GM18499 (cell line): ENCODE measurements at regions not wholly inside any gene's neighbourhood (a gene's known extent, or its start where the extent isn't known, plus 50 kb on each side); places are given as distances from the start of the nearest gene placed in this dataset.

Experiments
- ATAC-seq: cut with Tn5 transposase; IDR thresholded peaks from one replicate; pipeline ENCODE4 v1.9.1; 2021; ENCODE audit warnings: moderate number of reproducible peaks; ENCODE audit not compliant: insufficient read depth, unreplicated experiment

- ATAC-seq, result no peak
These were observed 181.5 kb downstream of the USP12 start for GRCh38 chr13:26989957-26990713.

GRCh38 chr13:26989261-26989956, 182.2 kb downstream of the USP12 start:
- ATAC-seq, result no peak

GRCh38 chr13:26988059-26988769, 183.4 kb downstream of the USP12 start:
- ATAC-seq, result no peak

GRCh38 chr13:26987486-26988013, 184.1 kb downstream of the USP12 start:
- ATAC-seq, result no peak

GRCh38 chr13:26985285-26985878, 186.2 kb downstream of the USP12 start:
- ATAC-seq, result no peak

GRCh38 chr13:26984337-26984736, 187.3 kb downstream of the USP12 start:
- no peak for ATAC-seq

GRCh38 chr13:26983543-26984320, 187.9 kb downstream of the USP12 start:
- ATAC-seq, result no peak

- ATAC-seq, result no peak
These were observed 191.2 kb downstream of the USP12 start for GRCh38 chr13:26980099-26981031.

- ATAC-seq, result no peak
These were observed 192.3 kb downstream of the USP12 start for GRCh38 chr13:26979334-26979733.

- ATAC-seq, result no peak
These were observed 193.3 kb downstream of the USP12 start for GRCh38 chr13:26978081-26978860.

- no peak for ATAC-seq
These were observed 194.1 kb downstream of the USP12 start for GRCh38 chr13:26977541-26977940.

GRCh38 chr13:26976313-26976712, 195.3 kb downstream of the USP12 start:
- no peak for ATAC-seq

- no peak for ATAC-seq
These were observed 197.7 kb downstream of the USP12 start for GRCh38 chr13:26973946-26974345.

- ATAC-seq, result no peak
These were observed 198.3 kb downstream of the USP12 start for GRCh38 chr13:26973295-26973694.

- ATAC-seq, result no peak
These were observed 199.4 kb downstream of the USP12 start for GRCh38 chr13:26971990-26972887.

GRCh38 chr13:26968431-26969341, 202.9 kb downstream of the USP12 start:
- ATAC-seq, result no peak
